Psoas muscle (tissue), 7 donors: ENCODE measurements at regions not wholly inside any gene's neighbourhood (a gene's known extent, or its start where the extent isn't known, plus 50 kb on each side); places are given as distances from the start of the nearest gene placed in this dataset.

Experiments
- ATAC-seq, 4 donors: fragments of 200-7000 bp; cut with Tn5 transposase; one replicate each; pipeline ENCODE4 v1.9.1; 2020; ENCODE audit warnings: moderate library complexity in 3 of 4, mild to moderate bottlenecking in 2 of 4
- DNase-seq, 2 donors: peaks; one replicate each; pipeline ENCODE4 v3.0.0-alpha.2; 2020
- H3K27ac ChIP-seq: fragments of 200-600 bp; one replicate; pipeline ENCODE4 v1.8.0; 2022
- H3K27me3 ChIP-seq, 3 donors: fragments of 200-600 bp in 1 of 3; one replicate each; pipeline versions ENCODE4 v1.6.1 to v1.8.0; 2013 to 2022; ENCODE audit warnings: low read length in 2 of 3, mild to moderate bottlenecking in 2 of 3, moderate library complexity in 1 of 3; ENCODE audit not compliant: insufficient read depth in 3 of 3
- H3K36me3 ChIP-seq, 2 donors: fragments of 200-600 bp in 1 of 2; one replicate each; pipeline versions ENCODE4 v1.6.1 to v1.8.0; 2013 to 2022; ENCODE audit warnings: low read depth in 1 of 2, mild to moderate bottlenecking in 1 of 2, moderate library complexity in 1 of 2; ENCODE audit not compliant: insufficient read depth in 1 of 2
- H3K4me1 ChIP-seq: fragments of 200-600 bp; one replicate; pipeline ENCODE4 v1.8.0; 2022
- H3K4me3 ChIP-seq: fragments of 200-600 bp; one replicate; pipeline ENCODE4 v1.8.0; 2022; ENCODE audit warnings: mild to moderate bottlenecking
- H3K9me3 ChIP-seq: fragments of 200-600 bp; one replicate; pipeline ENCODE4 v1.8.0; 2022
- WGBS, 3 donors: extraction: QIAGEN DNeasy Blood & Tissue Kit; methylation state at CpG; one replicate each; pipeline versions ENCODE4 v1.1.6 to v1.1.7; 2013; 5-methylcytosine and 5-hydroxymethylcytosine counted together
- intact Hi-C, 2 donors: fragments of 100-400 bp; cut with DNase I; formaldehyde crosslinking; loops; one replicate each; pipeline versions ENCODE4 v1.11.0 to v1.14.2; 2022
- TF ChIP-seq, protein P1 (sequence below): fragments of 200-600 bp; IDR thresholded peaks from one replicate; pipeline ENCODE4 v1.8.0; 2022; ENCODE audit warnings: antibody characterized with exemption
- donor health status: healthy with polysubstance abuse.
- donor health status: DM: no; HTN: no; CAD: no; lungs with moderate emphysema.
- donor health status: Bipolar disorder and iron deficiency.
- donor health status: healthy.
- donor health status: DM: yes; HTN: yes; CAD: no.
- donor health status: DM: no; HTN: no; CAD: no.
- donor health status: DM: yes; HTN: yes; CAD: no.

GRCh38 chr12:106003297-106003696 lies 135.5 kb downstream of the NUAK1 start:
- TF ChIP-seq, protein P1, sequence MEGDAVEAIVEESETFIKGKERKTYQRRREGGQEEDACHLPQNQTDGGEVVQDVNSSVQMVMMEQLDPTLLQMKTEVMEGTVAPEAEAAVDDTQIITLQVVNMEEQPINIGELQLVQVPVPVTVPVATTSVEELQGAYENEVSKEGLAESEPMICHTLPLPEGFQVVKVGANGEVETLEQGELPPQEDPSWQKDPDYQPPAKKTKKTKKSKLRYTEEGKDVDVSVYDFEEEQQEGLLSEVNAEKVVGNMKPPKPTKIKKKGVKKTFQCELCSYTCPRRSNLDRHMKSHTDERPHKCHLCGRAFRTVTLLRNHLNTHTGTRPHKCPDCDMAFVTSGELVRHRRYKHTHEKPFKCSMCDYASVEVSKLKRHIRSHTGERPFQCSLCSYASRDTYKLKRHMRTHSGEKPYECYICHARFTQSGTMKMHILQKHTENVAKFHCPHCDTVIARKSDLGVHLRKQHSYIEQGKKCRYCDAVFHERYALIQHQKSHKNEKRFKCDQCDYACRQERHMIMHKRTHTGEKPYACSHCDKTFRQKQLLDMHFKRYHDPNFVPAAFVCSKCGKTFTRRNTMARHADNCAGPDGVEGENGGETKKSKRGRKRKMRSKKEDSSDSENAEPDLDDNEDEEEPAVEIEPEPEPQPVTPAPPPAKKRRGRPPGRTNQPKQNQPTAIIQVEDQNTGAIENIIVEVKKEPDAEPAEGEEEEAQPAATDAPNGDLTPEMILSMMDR = no peak
- no peak for ATAC-seq
- 88 to 89% (median 89%) methylated on average over 3 of the region's 3 CpGs for WGBS, 3 donors
- Histone ChIP-seq H3K27ac (no peak overlapping the region), H3K27me3 (no peaks in the 10 kb centered on the region), H3K4me1 (no peaks in the 10 kb centered on the region), H3K4me3 (no peak overlapping the region), H3K36me3 (no peaks in the 10 kb centered on the region), H3K9me3 (no peaks in the 10 kb centered on the region)
- DNase-seq = no peak
- intact Hi-C loops = no loop called here

GRCh38 chr12:106004289-106004688 lies 134.5 kb downstream of the NUAK1 start:
- TF ChIP-seq, protein P1 = no peak
- Histone ChIP-seq H3K27ac (no peak overlapping the region), H3K9me3 (no peaks in the 10 kb centered on the region), H3K4me3 (no peak overlapping the region), H3K4me1 (no peaks in the 10 kb centered on the region), H3K36me3 (no peaks in the 10 kb centered on the region), H3K27me3 (no peaks in the 10 kb centered on the region)
- intact Hi-C loops = no loop called here
- DNase-seq (no peak), ATAC-seq (no peak)

- Histone ChIP-seq H3K4me1 (no peaks in the 10 kb centered on the region), H3K36me3 (no peaks in the 10 kb centered on the region), H3K4me3 (no peak overlapping the region), H3K9me3 (no peaks in the 10 kb centered on the region), H3K27me3 (no peaks in the 10 kb centered on the region), H3K27ac (no peak overlapping the region)
- intact Hi-C loops = loop anchor here in 1 of 2 donors (5.0 kb wide), 1 partner anchor 749 kb away; no protein-coding TSS in a partner anchor
- DNase-seq (no peak), ATAC-seq (no peak)
- 84 to 89% (median 86%) methylated on average over 4 of the region's 4 CpGs for WGBS, 3 donors
- TF ChIP-seq, protein P1 = no peak
Measured at GRCh38 chr12:106006382-106006781, 132.4 kb downstream of the NUAK1 start.

- H3K27ac ChIP-seq = no peak overlapping the region
- DNase-seq (no peak), ATAC-seq (no peak)
- no peaks in the 10 kb centered on the region for H3K4me1 ChIP-seq
- H3K36me3 ChIP-seq = no peaks in the 10 kb centered on the region
- intact Hi-C loops = loop anchor here in 1 of 2 donors (5.0 kb wide), 1 partner anchor 750 kb away; no protein-coding TSS in a partner anchor
- no peak overlapping the region for H3K4me3 ChIP-seq
- TF ChIP-seq, protein P1 = no peak
- H3K27me3 ChIP-seq = no peaks in the 10 kb centered on the region
- 77 to 91% (median 78%) methylated on average over 2 of the region's 2 CpGs for WGBS, 3 donors
- H3K9me3 ChIP-seq = no peaks in the 10 kb centered on the region
Measured at GRCh38 chr12:106006940-106007339, 131.8 kb downstream of the NUAK1 start.

GRCh38 chr12:106010741-106011140 lies 128.0 kb downstream of the NUAK1 start:
- Histone ChIP-seq H3K4me3 (no peak overlapping the region), H3K4me1 (no peaks in the 10 kb centered on the region), H3K27ac (no peak overlapping the region), H3K36me3 (no peaks in the 10 kb centered on the region), H3K27me3 (no peaks in the 10 kb centered on the region), H3K9me3 (no peaks in the 10 kb centered on the region)
- ATAC-seq (no peak), DNase-seq (no peak)
- intact Hi-C loops = no loop called here
- TF ChIP-seq, protein P1 = no peak
